ENCODE measurements at regions not wholly inside any gene's neighbourhood (a gene's known extent, or its start where the extent isn't known, plus 50 kb on each side); places are given as distances from the start of the nearest gene placed in this dataset.

GRCh38 chrX:138058931-138059330 lies 493.0 kb downstream of the ZIC3 start:
- Histone ChIP-seq H3K4me3 (replicated peaks in 1 of 3; ENCODE audit: insufficient read depth in 1 of 3, low read depth in 2 of 3, low read length in 3 of 3) (no peak overlapping the region), H3K9me3 (ENCODE audit: low read length) (no peaks in the 10 kb centered on the region), H2AFZ (ENCODE audit: low read length) (no peak overlapping the region), H3K36me3 (replicated peaks in 1 of 2; ENCODE audit: control insufficient read depth in 1 of 2, insufficient read depth in 2 of 2, low read length in 2 of 2) (no peaks in the 10 kb centered on the region), H3K4me2 (ENCODE audit: low read depth, low read length) (no peak overlapping the region), H3K27me3 (ENCODE audit: control insufficient read depth in 1 of 2, insufficient read depth in 2 of 2, low read length in 2 of 2) (no peaks in the 10 kb centered on the region), H3K79me2 (ENCODE audit: insufficient read depth, low read length) (no peaks in the 10 kb centered on the region), H3K4me1 (ENCODE audit: insufficient read depth, low read length) (no peaks in the 10 kb centered on the region), H3K9ac (ENCODE audit: insufficient read depth, low read depth, low read length) (no peak overlapping the region), H3K27ac (ENCODE audit: extremely low read length, insufficient read depth, low read length) (no peak overlapping the region), H4K20me1 (ENCODE audit: insufficient read depth, low read length) (no peaks in the 10 kb centered on the region)
- intact Hi-C loops (cut with micrococcal nuclease; ENCODE audit: unreplicated experiment) (no loop called here), in situ Hi-C loops (cut with HindIII; ENCODE audit: extremely low pct_ligation_motif_present, low pct_unique_long_range_greater_than_20kb) (no loop called here)
- CTCF ChIA-PET (ENCODE audit: low intra/inter-chr PET ratio, low total read pairs): no interaction called here
- ATAC-seq (no peak), DNase-seq (ENCODE audit: low spot score) (no peak), FAIRE-seq (no peak)
- no TSS peak for BruUV-seq (replicated peaks)
- TF ChIP-seq NR1H2 (CRISPR knock-in tag; IDR thresholded peaks at IDR 0.05; ENCODE audit: borderline replicate concordance, low read depth) (no peak), SSRP1 (CRISPR knock-in tag; IDR thresholded peaks at IDR 0.05) (no peak), ZNF224 (CRISPR knock-in tag; IDR thresholded peaks at IDR 0.05) (no peak), ZBTB49 (CRISPR knock-in tag; IDR thresholded peaks at IDR 0.05; ENCODE audit: borderline replicate concordance) (no peak), ONECUT2 (CRISPR knock-in tag; IDR thresholded peaks at IDR 0.05) (no peak), ZNF326 (CRISPR knock-in tag; IDR thresholded peaks at IDR 0.05; ENCODE audit: borderline replicate concordance) (no peak), NFYB (CRISPR knock-in tag; IDR thresholded peaks at IDR 0.05) (no peak), HMG20A (CRISPR knock-in tag; IDR thresholded peaks at IDR 0.05; ENCODE audit: borderline replicate concordance) (no peak), HBP1 (CRISPR knock-in tag; IDR thresholded peaks at IDR 0.05; ENCODE audit: low read depth) (no peak), ZBTB7A (CRISPR knock-in tag; IDR thresholded peaks at IDR 0.05) (no peak), MED8 (CRISPR knock-in tag; IDR thresholded peaks at IDR 0.05; ENCODE audit: insufficient replicate concordance) (no peak), ZNF484 (CRISPR knock-in tag; IDR thresholded peaks at IDR 0.05; ENCODE audit: borderline replicate concordance, low read depth) (no peak), DDIT3 (CRISPR knock-in tag; IDR thresholded peaks at IDR 0.05) (no peak)
- 7% methylated on average over 2 of the region's 5 CpGs for WGBS (ENCODE audit: low lambda C conversion rate)
- POLR2A ChIA-PET: no interaction called here
